ENCODE measurements at regions not wholly inside any gene's neighbourhood (a gene's known extent, or its start where the extent isn't known, plus 50 kb on each side); places are given as distances from the start of the nearest gene placed in this dataset.

GRCh38 chr5:35436400-35437057 is 181.1 kb upstream of the SPEF2 start:
- DNase-seq (ENCODE audit: low read depth in 4 of 4, low spot score in 1 of 4) = no peak

- DNase-seq (ENCODE audit: low read depth in 4 of 4, low spot score in 1 of 4) = no peak
Measured at GRCh38 chr5:35430381-35431162, 187.1 kb upstream of the SPEF2 start.

- no peak for DNase-seq (ENCODE audit: low read depth in 4 of 4, low spot score in 1 of 4)
Measured at GRCh38 chr5:35420200-35420599, 189.9 kb upstream of the PRLR start.

DNA sequence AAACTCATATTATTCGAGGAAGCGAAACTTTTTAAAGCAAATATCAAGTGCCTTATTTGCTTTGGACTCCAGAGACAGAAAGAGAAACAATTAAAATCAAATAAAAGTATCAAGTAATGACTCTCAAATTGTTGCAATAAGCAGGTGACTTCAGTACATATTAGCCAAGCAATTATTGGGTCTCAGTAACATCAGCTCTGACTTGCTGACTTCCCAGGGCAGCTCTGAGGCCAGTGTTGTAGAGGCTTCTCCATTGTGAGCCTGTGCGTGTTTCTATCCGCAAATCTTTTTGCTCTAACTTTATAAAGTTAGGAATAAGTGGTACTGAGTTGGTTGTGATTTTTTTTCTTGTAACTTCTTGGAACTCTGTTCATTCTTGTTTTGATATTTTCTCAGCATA is 186.8 kb upstream of the PRLR start:
- no peak for DNase-seq (ENCODE audit: low read depth in 4 of 4, low spot score in 1 of 4)

DNA sequence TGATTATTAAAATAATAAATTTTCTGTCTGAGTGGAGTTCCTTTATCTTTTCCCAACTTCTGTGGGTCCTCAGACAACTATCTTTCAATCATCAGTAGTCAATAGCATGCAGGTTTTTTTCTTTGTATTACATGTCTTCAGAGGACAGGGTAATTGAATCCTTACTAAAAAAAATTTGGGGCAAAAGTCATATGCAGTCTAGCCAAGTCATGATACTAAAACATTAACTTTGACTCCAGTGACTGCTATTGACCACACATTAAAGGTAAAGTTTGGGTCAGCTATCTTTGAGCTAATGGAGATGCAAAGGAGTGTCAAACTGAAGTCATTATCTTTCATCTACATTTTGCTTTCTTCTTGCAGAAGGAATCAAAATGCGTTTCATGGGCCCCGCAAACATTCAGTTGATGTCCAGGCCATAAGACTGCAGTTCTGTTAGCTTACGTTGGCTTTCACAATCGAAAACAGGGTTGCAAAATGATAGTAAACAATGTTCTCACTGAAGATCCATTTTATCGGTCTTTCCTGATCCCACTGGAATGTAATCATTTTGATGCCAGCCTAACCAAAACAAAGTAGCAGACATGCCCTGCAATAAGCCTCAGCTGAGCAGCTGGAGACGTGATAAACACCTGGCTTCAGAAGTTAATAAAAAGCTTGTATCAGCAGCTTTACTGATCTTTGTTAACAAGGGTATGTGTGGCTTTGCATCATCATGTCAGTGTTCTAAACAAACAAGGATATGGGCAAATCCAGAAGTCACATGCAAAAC is 186.1 kb upstream of the PRLR start:
- DNase-seq (ENCODE audit: low read depth in 4 of 4, low spot score in 1 of 4) = no peak

DNA sequence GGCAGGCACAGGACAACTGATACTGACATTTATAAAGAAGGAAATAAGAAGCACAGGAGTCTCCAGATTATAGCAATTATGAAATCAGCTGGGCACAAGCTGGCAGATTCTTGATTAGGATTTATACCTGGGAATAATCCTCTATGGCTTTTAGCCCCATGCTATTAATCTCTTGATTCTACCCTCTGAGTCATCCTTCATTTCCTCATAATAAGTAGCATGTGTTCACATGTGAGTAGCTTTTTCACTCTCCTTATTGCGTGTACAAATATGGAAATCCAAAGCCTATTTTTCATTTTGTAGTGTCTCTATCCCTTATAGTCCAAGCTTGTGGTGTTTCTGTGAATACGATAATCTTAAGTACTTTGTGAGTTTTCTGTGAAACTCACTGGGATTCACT is 185.0 kb upstream of the PRLR start:
- DNase-seq (ENCODE audit: low read depth in 4 of 4, low spot score in 1 of 4) = no peak

GRCh38 chr5:35409361-35409760 is 179.1 kb upstream of the PRLR start:
- DNase-seq (ENCODE audit: low read depth in 4 of 4, low spot score in 1 of 4) = no peak

GRCh38 chr5:35408146-35408545 is 177.9 kb upstream of the PRLR start:
- no peak for DNase-seq (ENCODE audit: low read depth in 4 of 4, low spot score in 1 of 4)

GRCh38 chr5:35407697-35408096 is 177.4 kb upstream of the PRLR start:
- no peak for DNase-seq (ENCODE audit: low read depth in 4 of 4, low spot score in 1 of 4)

DNA sequence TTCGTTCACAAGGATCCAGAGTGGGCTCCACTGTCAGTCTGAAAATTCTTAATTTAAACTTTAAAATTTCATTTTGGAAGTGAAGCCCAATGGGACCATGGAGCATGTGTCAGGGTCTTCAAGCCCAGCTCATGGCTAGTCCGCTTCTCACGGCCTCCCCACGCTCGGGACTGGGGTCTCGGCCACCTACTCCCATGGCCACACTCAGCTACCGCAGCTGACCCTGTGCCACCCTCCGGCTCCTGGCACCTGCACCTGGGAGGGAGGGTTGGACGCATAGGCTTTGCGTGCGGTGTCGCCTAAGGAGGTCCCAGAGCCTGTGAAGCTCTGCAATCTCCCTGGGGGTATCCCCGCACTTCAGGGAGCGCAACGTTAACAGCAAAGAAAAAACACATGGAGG is 175.7 kb upstream of the PRLR start:
- no peak for DNase-seq (ENCODE audit: low read depth in 4 of 4, low spot score in 1 of 4)

DNA sequence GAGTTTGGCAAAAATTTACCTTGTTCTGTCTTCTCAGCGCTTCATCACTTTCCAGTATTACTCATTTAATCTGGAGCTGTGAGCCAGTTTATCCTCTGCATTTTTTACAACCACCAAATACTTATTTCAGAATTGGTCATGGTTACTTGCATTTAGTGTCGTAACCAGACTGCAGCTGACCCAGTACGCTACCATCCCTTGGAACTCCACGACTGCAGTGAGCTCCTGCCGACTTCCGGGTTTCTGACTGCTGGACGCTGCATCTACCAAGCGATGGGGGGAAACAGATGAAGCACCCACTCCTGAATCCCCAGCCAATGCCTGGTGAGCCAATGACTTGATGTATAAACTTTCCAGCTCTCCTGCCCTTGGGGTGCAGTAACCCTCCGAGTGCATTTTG is 174.4 kb upstream of the PRLR start:
- no peak for DNase-seq (ENCODE audit: low read depth in 4 of 4, low spot score in 1 of 4)

- DNase-seq (ENCODE audit: low read depth in 4 of 4, low spot score in 1 of 4) = no peak
Measured at GRCh38 chr5:35393901-35394300, 163.6 kb upstream of the PRLR start.

DNA sequence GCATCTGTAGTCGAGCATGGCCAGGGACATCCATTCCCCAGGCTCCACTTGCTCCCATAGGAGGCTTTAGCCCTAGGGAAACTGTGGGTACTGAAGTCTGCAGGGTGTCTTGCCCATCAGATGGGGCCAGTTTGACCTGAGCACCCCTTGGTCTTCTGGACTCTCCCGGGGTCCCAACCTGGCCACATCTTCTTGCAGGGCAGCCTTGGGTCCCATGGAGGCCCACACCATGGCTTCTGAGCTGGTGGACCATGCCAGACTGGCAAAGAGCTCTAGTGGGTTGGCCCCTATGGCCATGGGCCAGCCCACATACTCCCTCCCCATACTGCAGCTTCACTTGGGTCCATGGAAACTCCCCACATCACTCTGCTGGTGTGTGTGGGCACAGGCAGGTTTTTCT is 154.4 kb upstream of the PRLR start:
- no peak for DNase-seq (ENCODE audit: low read depth in 4 of 4, low spot score in 1 of 4)

DNA sequence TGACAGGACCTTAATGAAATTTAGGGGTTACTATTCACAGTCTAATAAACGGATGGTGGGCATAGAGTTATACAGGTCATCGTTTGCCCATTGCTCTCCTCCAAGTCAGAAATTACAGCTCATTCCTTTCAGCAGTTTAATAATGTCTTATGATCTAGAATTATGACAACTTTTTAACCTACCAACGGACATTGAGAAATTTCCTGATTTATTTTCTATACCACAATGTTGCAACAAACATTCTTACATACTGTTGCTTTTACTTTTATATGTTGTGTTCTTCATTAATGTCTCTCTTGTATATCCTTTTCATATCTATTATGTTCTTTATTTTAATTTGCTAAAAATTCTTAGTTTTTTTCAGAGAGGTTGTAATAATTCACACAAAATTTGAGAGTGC is 152.8 kb upstream of the PRLR start:
- DNase-seq (ENCODE audit: low read depth in 4 of 4, low spot score in 1 of 4) = no peak

GRCh38 chr5:35377653-35378052 is 147.4 kb upstream of the PRLR start:
- DNase-seq (ENCODE audit: low read depth in 4 of 4, low spot score in 1 of 4) = no peak

DNA sequence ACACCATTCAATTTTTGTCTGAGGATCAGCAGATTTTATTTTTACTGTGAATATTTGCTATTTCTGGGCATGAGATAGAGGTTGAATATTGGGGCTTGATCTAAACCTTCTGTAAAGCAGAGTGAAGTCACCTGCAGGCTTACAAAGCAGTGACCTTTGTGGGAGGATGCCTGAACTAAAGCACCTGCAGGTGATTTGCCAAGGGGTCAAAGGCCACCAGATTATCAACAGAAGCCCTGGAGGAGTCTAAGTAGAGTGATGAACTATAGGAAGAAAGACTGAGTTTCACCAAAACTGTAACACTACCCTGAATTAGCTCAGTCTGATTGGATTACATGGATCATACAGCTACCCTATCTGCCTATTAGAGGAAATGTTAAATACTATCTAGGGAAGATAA is 144.3 kb upstream of the PRLR start:
- DNase-seq (ENCODE audit: low read depth in 4 of 4, low spot score in 1 of 4) = no peak

GRCh38 chr5:35373249-35373648 is 143.0 kb upstream of the PRLR start:
- no peak for DNase-seq (ENCODE audit: low read depth in 4 of 4, low spot score in 1 of 4)

DNA sequence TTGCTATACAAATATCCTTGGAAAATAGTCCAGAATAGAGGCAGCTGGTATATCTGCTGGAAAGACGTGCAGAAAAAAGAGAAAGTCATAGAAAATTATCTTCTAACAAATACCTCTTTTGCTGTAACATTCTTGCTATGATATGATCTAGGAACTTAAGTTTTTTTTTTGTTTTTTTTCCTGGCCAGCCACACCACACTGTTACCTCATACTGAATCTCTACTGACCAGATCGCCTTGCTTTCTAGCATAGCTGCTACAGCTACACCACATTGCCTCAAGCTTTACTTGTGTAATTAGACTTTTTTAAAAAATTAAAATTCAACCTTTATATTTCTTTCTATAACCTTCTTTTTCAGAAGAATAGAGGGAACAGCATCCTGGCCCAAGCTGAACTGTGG is 142.2 kb upstream of the PRLR start:
- DNase-seq (ENCODE audit: low read depth in 4 of 4, low spot score in 1 of 4) = no peak

DNA sequence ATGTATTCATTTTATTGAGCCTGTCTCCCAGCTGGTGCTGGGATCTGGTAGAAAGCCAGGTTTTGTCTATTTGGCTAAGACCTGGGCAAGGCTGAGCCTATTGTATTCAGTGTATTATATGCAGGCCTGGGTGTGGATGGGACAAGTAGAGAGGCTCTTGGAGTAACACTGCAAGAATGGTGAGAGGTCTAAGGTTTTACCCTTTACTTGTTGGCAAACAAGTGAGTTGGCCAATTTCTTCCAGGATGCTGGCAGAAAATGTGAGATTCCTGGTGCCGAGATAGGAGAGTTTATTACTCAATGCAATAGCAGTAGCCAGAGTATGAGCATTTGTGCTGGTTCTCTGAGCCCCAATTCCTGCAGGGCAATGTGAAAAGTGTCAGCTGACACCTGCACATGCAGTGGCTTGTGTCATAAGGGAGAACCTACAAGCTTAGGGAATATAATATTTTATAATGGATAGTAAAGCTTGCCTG is 141.7 kb upstream of the PRLR start:
- no peak for DNase-seq (ENCODE audit: low read depth in 4 of 4, low spot score in 1 of 4)

DNA sequence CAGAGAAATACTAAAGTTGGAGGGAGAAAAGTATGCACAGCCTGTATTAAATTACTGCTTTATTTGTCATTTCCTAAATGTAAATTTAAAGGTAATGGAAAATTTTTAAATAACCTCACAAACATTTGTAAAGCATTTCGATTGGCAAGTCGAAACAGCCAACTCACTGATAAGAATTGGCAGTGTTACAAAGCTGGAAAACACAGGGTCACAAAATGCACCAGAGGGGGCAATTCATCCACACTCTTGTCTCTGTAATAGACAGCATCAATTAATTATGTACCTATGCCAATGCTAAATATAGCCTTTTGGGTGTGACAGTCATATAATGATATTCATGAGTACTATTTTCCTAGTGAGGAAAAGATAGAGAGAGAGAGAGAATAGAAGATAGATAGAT is 140.6 kb upstream of the PRLR start:
- DNase-seq (ENCODE audit: low read depth in 4 of 4, low spot score in 1 of 4) = no peak

GRCh38 chr5:35369965-35370790 is 139.9 kb upstream of the PRLR start:
- no peak for DNase-seq (ENCODE audit: low read depth in 4 of 4, low spot score in 1 of 4)

Data from stimulated activated CD4-positive, alpha-beta T cell treated with anti-CD3 and anti-CD28 coated beads, Interleukin-1b, Interleukin-23, amount 100 ng/mL, for 24 hours (primary cell).